Endothelial cell of umbilical vein (primary cell): ENCODE measurements at regions not wholly inside any gene's neighbourhood (a gene's known extent, or its start where the extent isn't known, plus 50 kb on each side); places are given as distances from the start of the nearest gene placed in this dataset.

Source experiments
- BruUV-seq: library from RNA; stranded (reverse); fragments of 400-500 nt; replicated peaks from 2 replicates; lab custom pipeline; 2021; lab: Mats Ljungman, UMichigan
- CTCF ChIA-PET: fragments of 300-600, 350-600 bp; sonication (Branson Sonifier 250); formaldehyde crosslinking; loops from one replicate; lab custom pipeline; 2021; ENCODE audit warnings: antibody characterized with exemption, inconsistent platforms; lab: Charles Lee
- POLR2A ChIA-PET: fragments of 300-600, 350-600 bp; sonication (Branson Sonifier 250); formaldehyde crosslinking; loops from one replicate; lab custom pipeline; 2021; ENCODE audit warnings: antibody characterized with exemption, inconsistent platforms; lab: Charles Lee
- DNase-seq: peaks from one replicate; pipeline ENCODE4 v3.0.0-alpha.2; 2011; ENCODE audit warnings: low read depth, low spot score
- FAIRE-seq: peaks from 2 replicates; lab custom pipeline; 2011; peaks lifted over from hg19 to GRCh38; lab: Jason Lieb, UNC
- H2AFZ ChIP-seq: 2 replicates; pipeline ENCODE4 v1.6.0; 2012; ENCODE audit warnings: low read depth, low read length, control low read depth, inconsistent platforms
- H3K27ac ChIP-seq: 2 replicates; pipeline ENCODE4 v1.5.1; 2011; ENCODE audit warnings: low read depth, mild to moderate bottlenecking, control low read depth, low read length, moderate library complexity; ENCODE audit not compliant: insufficient read depth
- H3K27me3 ChIP-seq, 2 experiments: 2 replicates each; pipeline versions ENCODE4 v1.6.0 to v1.6.1; 2011; ENCODE audit warnings: low read length in 2 of 2, mixed read lengths in 1 of 2; ENCODE audit not compliant: control insufficient read depth in 2 of 2, insufficient read depth in 2 of 2
- H3K36me3 ChIP-seq, 2 experiments: 2 replicates in 1 of 2; 3 replicates in 1 of 2; pipeline ENCODE4 v1.5.1; 2011; ENCODE audit warnings: low read length in 2 of 2, mild to moderate bottlenecking in 1 of 2, moderate library complexity in 1 of 2; ENCODE audit not compliant: control insufficient read depth in 2 of 2, insufficient read depth in 2 of 2; ENCODE audit errors: extremely low read depth in 1 of 2
- H3K4me1 ChIP-seq: 3 replicates; pipeline ENCODE4 v1.5.1; 2011; ENCODE audit warnings: mild to moderate bottlenecking, low read length; ENCODE audit not compliant: control insufficient read depth, insufficient read depth; ENCODE audit errors: extremely low read depth
- H3K4me2 ChIP-seq: 2 replicates; pipeline ENCODE4 v1.6.1; 2011; ENCODE audit warnings: low read length, control low read depth, mixed read lengths; ENCODE audit not compliant: insufficient read depth
- H3K4me3 ChIP-seq, 3 experiments: fragments of 200-600 bp in 1 of 3; sonication (generic), shearing (Covaris generic) in 1 of 3; replicated peaks in 1 of 3; 2 replicates each; pipeline ENCODE4 v1.5.1; 2011 to 2016; ENCODE audit warnings: control low read depth in 3 of 3, low read length in 3 of 3, mild to moderate bottlenecking in 2 of 3, inconsistent platforms in 1 of 3, low read depth in 1 of 3, moderate library complexity in 1 of 3; ENCODE audit not compliant: insufficient read depth in 1 of 3
- H3K79me2 ChIP-seq: 2 replicates; pipeline ENCODE4 v1.6.0; 2012; ENCODE audit warnings: low read length, inconsistent platforms; ENCODE audit not compliant: control insufficient read depth, insufficient read depth
- H3K9ac ChIP-seq: replicated peaks from 2 replicates; pipeline ENCODE3; 2011; ENCODE audit warnings: low read length, control low read depth; ENCODE audit not compliant: insufficient read depth; ENCODE audit errors: extremely low read depth
- H3K9me1 ChIP-seq: replicated peaks from 3 replicates; pipeline ENCODE4 v1.6.0; 2011; ENCODE audit warnings: mild to moderate bottlenecking, low read length; ENCODE audit not compliant: control insufficient read depth, insufficient read depth; ENCODE audit errors: extremely low read depth
- H3K9me3 ChIP-seq: replicated peaks from 2 replicates; pipeline ENCODE4 v1.5.1; 2012; ENCODE audit warnings: low read length, inconsistent platforms; ENCODE audit not compliant: control insufficient read depth, insufficient read depth
- H4K20me1 ChIP-seq: replicated peaks from 2 replicates; pipeline ENCODE3; 2011; ENCODE audit warnings: mild to moderate bottlenecking, low read length; ENCODE audit not compliant: control insufficient read depth, insufficient read depth; ENCODE audit errors: extremely low read depth
- FOS ChIP-seq: IDR thresholded peaks from 2 replicates; pipeline ENCODE4 v1.6.1; 2011; ENCODE audit warnings: mild to moderate bottlenecking, low read length, moderate library complexity, borderline replicate concordance; ENCODE audit not compliant: insufficient read depth
- GATA2 ChIP-seq: IDR thresholded peaks from 2 replicates; pipeline ENCODE4 v1.7.0; 2011; ENCODE audit warnings: low read depth, mild to moderate bottlenecking, moderate library complexity, mixed read lengths, low read length; ENCODE audit not compliant: insufficient read length, insufficient read depth
- dilution Hi-C: fragments of 300-500 bp; cut with MboI; formaldehyde crosslinking; loops from one replicate; pipeline ENCODE4 v1.15.0; 2019; ENCODE audit warnings: low sequenced_read_pairs; ENCODE audit not compliant: extremely low pct_ligation_motif_present
- intact Hi-C: fragments of 100-400 bp; cut with micrococcal nuclease; formaldehyde crosslinking; loops from one replicate; pipeline ENCODE4 v1.10.0; 2022
- TF ChIP-seq, protein P1 (sequence below): IDR thresholded peaks from 2 replicates; pipeline ENCODE4 v1.6.1; 2011; ENCODE audit not compliant: insufficient read depth, insufficient read length
- TF ChIP-seq, protein P2 (sequence below), 2 donors: IDR thresholded peaks; 1 replicate in 1 of 2; 2 replicates in 1 of 2; pipeline ENCODE4 v1.5.1; 2011; ENCODE audit warnings: low read length in 2 of 2, mild to moderate bottlenecking in 2 of 2, moderate library complexity in 2 of 2, control low read depth in 1 of 2, inconsistent platforms in 1 of 2, low read depth in 1 of 2; ENCODE audit not compliant: insufficient read depth in 1 of 2; ENCODE audit errors: extremely low read depth in 1 of 2

DNA sequence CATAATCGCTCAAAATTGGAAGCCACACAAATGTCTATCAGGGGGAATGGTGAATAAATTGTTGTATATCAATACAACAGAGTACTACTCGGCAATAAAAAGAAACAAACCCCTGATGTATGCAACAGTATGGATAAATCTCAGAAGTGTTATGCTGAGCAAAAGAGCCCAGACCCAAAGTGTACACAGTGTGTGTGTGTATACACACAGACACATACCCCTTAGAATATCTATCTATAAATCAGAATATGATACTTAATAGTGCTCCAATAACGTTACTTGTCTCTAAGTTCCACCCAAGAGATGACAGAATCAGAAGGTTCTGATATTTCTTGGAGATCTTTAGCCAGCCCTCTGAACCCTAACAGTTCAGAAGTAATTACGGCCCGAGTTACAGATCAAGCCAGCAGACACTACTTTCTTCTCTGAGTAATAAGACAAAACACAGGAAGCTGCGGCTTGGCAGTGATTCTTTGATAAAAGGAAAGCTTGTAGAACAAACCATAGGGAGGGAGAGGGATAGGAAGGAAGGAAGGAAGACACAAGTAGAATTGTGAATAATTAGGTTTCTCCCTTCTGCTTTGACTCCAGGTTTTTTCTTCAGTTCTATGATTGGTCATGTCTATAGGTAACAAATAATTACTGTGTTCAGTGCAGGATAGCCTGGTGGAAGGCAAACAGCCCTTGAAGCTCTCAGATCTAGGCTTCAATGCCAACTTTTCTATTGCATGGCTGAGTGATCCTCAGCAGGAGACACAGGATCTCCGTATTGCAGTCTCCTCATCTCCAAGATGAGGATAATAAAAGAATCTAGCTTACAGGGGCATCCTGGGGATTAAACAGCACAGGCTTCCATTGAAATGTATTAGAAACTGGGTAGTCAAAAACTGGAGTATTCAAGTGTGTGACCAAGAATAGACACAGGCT, 75.6 kb upstream of the TEAD1 start:
- H3K27ac ChIP-seq: no peak overlapping the region
- DNase-seq (peak; percentile 38), FAIRE-seq (no peak)
- H3K9ac ChIP-seq: no peak overlapping the region
- no peak overlapping the region for H3K4me2 ChIP-seq
- H4K20me1 ChIP-seq: no peaks in the 10 kb centered on the region
- H3K9me3 ChIP-seq: no peaks in the 10 kb centered on the region
- H3K79me2 ChIP-seq: no peaks in the 10 kb centered on the region
- no peaks in the 10 kb centered on the region for H3K36me3 ChIP-seq
- H3K4me1 ChIP-seq: peaks cover 7% of the 10 kb centered on the region
- no peak overlapping the region for H3K4me3 ChIP-seq
- peaks cover 0 to 2% of the 10 kb centered on the region in 2 experiments for H3K27me3 ChIP-seq
- intact Hi-C loops: loop anchor here (1.0 to 5.0 kb wide), 5 partner anchors 163 to 290 kb away; no protein-coding TSS in a partner anchor
- TF ChIP-seq FOS: no peak
- peak; percentile 35 for TF ChIP-seq GATA2
- ChIA-PET POLR2A (interaction anchor here (0.7 kb wide), 1 partner anchor 174 kb away, joined by 3 read pairs; no protein-coding TSS in a partner anchor), CTCF (interaction anchor here (0.6 to 2.6 kb wide), 26 partner anchors 8 to 310 kb away, joined by 3 to 53 read pairs (median 5); partner anchors contain the start of gene TEAD1)
- no peak overlapping the region for H2AFZ ChIP-seq
- dilution Hi-C loops: no loop called here
- H3K9me1 ChIP-seq: no peaks in the 10 kb centered on the region
- BruUV-seq: no TSS peak

DNA sequence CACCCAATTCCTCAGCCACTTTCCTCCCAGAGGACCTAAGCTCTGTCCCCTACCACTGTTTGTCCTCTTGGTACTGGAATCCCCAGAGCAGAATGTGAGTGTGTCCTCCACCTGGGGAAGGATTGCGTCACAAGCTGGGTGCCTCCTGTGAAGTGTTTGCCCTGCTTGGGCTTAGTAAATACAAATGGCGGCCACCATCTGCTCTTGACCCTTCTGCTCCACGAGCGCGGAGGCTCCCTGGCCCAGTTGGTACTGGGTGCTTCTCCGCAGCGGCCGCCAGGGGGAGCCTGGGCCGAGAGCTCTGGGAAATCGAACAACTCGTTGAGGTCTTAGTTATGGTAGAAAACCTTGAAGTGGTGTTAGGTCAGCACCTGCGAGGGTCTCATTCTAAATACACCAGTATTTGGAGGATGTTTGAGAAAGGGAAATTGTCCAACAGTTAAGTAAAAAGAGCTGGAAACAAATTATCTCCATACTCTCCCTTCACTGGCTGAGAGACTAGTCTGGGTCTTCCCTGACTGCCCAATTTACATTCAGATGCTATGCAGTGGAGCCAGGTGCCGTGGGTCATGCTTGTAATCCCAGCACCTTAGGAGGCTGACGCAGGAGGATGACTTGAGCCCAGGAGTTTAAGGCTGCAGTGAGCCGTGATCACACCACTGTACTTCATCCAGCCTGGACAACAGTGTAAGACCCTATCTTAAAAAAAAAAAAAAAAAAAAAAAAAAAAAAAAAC, 74.6 kb upstream of the TEAD1 start:
- H2AFZ ChIP-seq: no peak overlapping the region
- H3K36me3 ChIP-seq: no peaks in the 10 kb centered on the region
- peaks cover 7% of the 10 kb centered on the region for H3K4me1 ChIP-seq
- H3K9me1 ChIP-seq: no peaks in the 10 kb centered on the region
- FAIRE-seq: no peak
- dilution Hi-C loops: no loop called here
- DNase-seq: peak; percentile 18
- no peaks in the 10 kb centered on the region for H4K20me1 ChIP-seq
- no peak overlapping the region for H3K27ac ChIP-seq
- TF ChIP-seq, protein P1, sequence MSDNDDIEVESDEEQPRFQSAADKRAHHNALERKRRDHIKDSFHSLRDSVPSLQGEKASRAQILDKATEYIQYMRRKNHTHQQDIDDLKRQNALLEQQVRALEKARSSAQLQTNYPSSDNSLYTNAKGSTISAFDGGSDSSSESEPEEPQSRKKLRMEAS: no peak
- TF ChIP-seq, protein P2, sequence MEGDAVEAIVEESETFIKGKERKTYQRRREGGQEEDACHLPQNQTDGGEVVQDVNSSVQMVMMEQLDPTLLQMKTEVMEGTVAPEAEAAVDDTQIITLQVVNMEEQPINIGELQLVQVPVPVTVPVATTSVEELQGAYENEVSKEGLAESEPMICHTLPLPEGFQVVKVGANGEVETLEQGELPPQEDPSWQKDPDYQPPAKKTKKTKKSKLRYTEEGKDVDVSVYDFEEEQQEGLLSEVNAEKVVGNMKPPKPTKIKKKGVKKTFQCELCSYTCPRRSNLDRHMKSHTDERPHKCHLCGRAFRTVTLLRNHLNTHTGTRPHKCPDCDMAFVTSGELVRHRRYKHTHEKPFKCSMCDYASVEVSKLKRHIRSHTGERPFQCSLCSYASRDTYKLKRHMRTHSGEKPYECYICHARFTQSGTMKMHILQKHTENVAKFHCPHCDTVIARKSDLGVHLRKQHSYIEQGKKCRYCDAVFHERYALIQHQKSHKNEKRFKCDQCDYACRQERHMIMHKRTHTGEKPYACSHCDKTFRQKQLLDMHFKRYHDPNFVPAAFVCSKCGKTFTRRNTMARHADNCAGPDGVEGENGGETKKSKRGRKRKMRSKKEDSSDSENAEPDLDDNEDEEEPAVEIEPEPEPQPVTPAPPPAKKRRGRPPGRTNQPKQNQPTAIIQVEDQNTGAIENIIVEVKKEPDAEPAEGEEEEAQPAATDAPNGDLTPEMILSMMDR (IDR thresholded peaks at IDR 0.05; ENCODE audit: extremely low read depth in 1 of 2, insufficient read depth in 1 of 2, low read depth in 1 of 2, low read length in 2 of 2): peak; percentile 76 to 77
- ChIA-PET CTCF (interaction anchor here (0.6 to 2.6 kb wide), 33 partner anchors 9 to 311 kb away, joined by 3 to 53 read pairs (median 4); partner anchors contain the start of gene TEAD1), POLR2A (interaction anchor here (0.7 kb wide), 1 partner anchor 173 kb away, joined by 3 read pairs; no protein-coding TSS in a partner anchor)
- H3K79me2 ChIP-seq: no peaks in the 10 kb centered on the region
- intact Hi-C loops: loop anchor here (1.0 to 5.0 kb wide), 6 partner anchors 73 to 289 kb away; partner anchors contain the start of gene TEAD1
- H3K27me3 ChIP-seq: no peaks in the 10 kb centered on the region
- no peak overlapping the region for H3K4me3 ChIP-seq
- no peak overlapping the region for H3K9ac ChIP-seq
- H3K9me3 ChIP-seq: no peaks in the 10 kb centered on the region
- no peak overlapping the region for H3K4me2 ChIP-seq
- no TSS peak for BruUV-seq
